Keratinocyte (primary cell): ENCODE measurements at regions not wholly inside any gene's neighbourhood (a gene's known extent, or its start where the extent isn't known, plus 50 kb on each side); places are given as distances from the start of the nearest gene placed in this dataset.

Experiments
- DNase-seq: peaks from one replicate; pipeline ENCODE4 v3.0.0-alpha.2; 2011; ENCODE audit warnings: low read depth, missing footprints, low spot score
- FAIRE-seq: peaks from 2 replicates; lab custom pipeline; 2011; peaks lifted over from hg19 to GRCh38; lab: Jason Lieb, UNC
- H2AFZ ChIP-seq: 2 replicates; pipeline ENCODE4 v1.6.0; 2012; ENCODE audit warnings: low read length, control low read depth, inconsistent platforms; ENCODE audit not compliant: control insufficient read depth
- H3K27ac ChIP-seq: 2 replicates; pipeline ENCODE4 v1.5.1; 2011; ENCODE audit warnings: low read length; ENCODE audit not compliant: control insufficient read depth, insufficient read depth
- H3K27me3 ChIP-seq: 3 replicates; pipeline ENCODE4 v1.6.0; 2011; ENCODE audit warnings: low read length; ENCODE audit not compliant: control insufficient read depth, insufficient read depth; ENCODE audit errors: extremely low read depth
- H3K36me3 ChIP-seq, 2 experiments: 2 replicates in 1 of 2; 3 replicates in 1 of 2; pipeline ENCODE4 v1.5.1; 2011; ENCODE audit warnings: low read length in 2 of 2, mild to moderate bottlenecking in 1 of 2; ENCODE audit not compliant: control insufficient read depth in 2 of 2, insufficient read depth in 2 of 2; ENCODE audit errors: extremely low read depth in 1 of 2
- H3K4me1 ChIP-seq: 3 replicates; pipeline ENCODE4 v1.5.1; 2011; ENCODE audit warnings: low read length; ENCODE audit not compliant: control insufficient read depth, insufficient read depth; ENCODE audit errors: extremely low read depth
- H3K4me2 ChIP-seq: 3 replicates; pipeline ENCODE4 v1.6.0; 2011; ENCODE audit warnings: low read depth, low read length; ENCODE audit not compliant: control insufficient read depth, insufficient read depth; ENCODE audit errors: extremely low read depth
- H3K4me3 ChIP-seq, 3 experiments: fragments of 200-600 bp in 1 of 3; sonication (generic) in 1 of 3; 2 replicates in 2 of 3; 3 replicates in 1 of 3; pipeline ENCODE4 v1.5.1; 2011 to 2016; ENCODE audit warnings: low read length in 3 of 3, mild to moderate bottlenecking in 3 of 3, control low read depth in 2 of 3, inconsistent platforms in 1 of 3, low read depth in 1 of 3, mixed read lengths in 1 of 3, mixed run types in 1 of 3, moderate library complexity in 1 of 3; ENCODE audit not compliant: control insufficient read depth in 2 of 3, insufficient read depth in 2 of 3; ENCODE audit errors: extremely low read depth in 1 of 3
- H3K79me2 ChIP-seq: 2 replicates; pipeline ENCODE4 v1.6.0; 2012; ENCODE audit warnings: low read length; ENCODE audit not compliant: control insufficient read depth, insufficient read depth
- H3K9ac ChIP-seq: 3 replicates; pipeline ENCODE4 v1.6.0; 2011; ENCODE audit warnings: low read length; ENCODE audit not compliant: control insufficient read depth, insufficient read depth; ENCODE audit errors: extremely low read depth
- H3K9me1 ChIP-seq: 3 replicates; pipeline ENCODE4 v1.6.0; 2011; ENCODE audit warnings: low read length; ENCODE audit not compliant: control insufficient read depth, insufficient read depth; ENCODE audit errors: extremely low read depth
- H3K9me3 ChIP-seq: 2 replicates; pipeline ENCODE4 v1.5.1; 2012; ENCODE audit warnings: low read depth, low read length; ENCODE audit not compliant: control insufficient read depth
- H4K20me1 ChIP-seq: 3 replicates; pipeline ENCODE4 v1.6.0; 2011; ENCODE audit warnings: low read length; ENCODE audit not compliant: control insufficient read depth, insufficient read depth; ENCODE audit errors: extremely low read depth
- CTCF ChIP-seq, 3 experiments: IDR thresholded peaks in 1 of 3; conservative IDR thresholded peaks in 1 of 3; optimal IDR thresholded peaks in 1 of 3; 2 replicates in 2 of 3; 3 replicates in 1 of 3; pipeline versions ENCODE3 to v1.5.1; 2011; ENCODE audit warnings: low read length in 3 of 3, mild to moderate bottlenecking in 3 of 3, moderate library complexity in 2 of 3, control low read depth in 1 of 3, inconsistent platforms in 1 of 3; ENCODE audit not compliant: insufficient read depth in 2 of 3; ENCODE audit errors: extremely low read depth in 1 of 3
- EZH2 ChIP-seq: IDR thresholded peaks from one replicate; pipeline ENCODE4 v1.6.1; 2012; ENCODE audit warnings: inconsistent platforms, mild to moderate bottlenecking, low read length, moderate library complexity
- dilution Hi-C: fragments of 300-500 bp; cut with MboI; formaldehyde crosslinking; loops from one replicate; pipeline ENCODE4 v1.7.0; 2020; ENCODE audit warnings: low sequenced_read_pairs; ENCODE audit not compliant: extremely low pct_ligation_motif_present

DNA sequence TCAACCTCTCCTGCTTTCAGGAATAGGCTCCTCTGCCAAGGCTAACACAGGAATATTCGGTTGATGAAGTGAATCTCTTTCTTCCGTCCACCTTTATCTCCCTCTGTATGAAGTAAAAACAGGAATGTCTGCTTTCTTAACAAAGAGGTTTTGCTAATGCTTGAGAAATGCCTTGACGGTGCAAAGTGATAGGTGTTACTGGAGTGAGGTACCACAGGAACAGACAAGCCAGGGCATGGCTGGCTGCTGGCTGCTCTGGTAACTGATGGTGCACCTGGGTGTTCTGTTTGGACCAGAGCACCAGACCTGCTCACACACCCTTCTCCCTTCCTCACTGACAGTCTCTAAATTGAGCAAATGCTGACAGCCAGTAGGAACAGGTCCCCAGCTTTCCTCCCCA lies 174.0 kb upstream of the FBXL4 start:
- Histone ChIP-seq H3K4me3 (no peak overlapping the region), H3K9ac (no peak overlapping the region), H3K36me3 (no peaks in the 10 kb centered on the region), H2AFZ (no peak overlapping the region), H4K20me1 (no peaks in the 10 kb centered on the region), H3K9me1 (no peaks in the 10 kb centered on the region), H3K27ac (no peak overlapping the region), H3K79me2 (no peaks in the 10 kb centered on the region), H3K4me2 (no peak overlapping the region), H3K9me3 (no peaks in the 10 kb centered on the region), H3K27me3 (peaks cover 3% of the 10 kb centered on the region), H3K4me1 (peaks cover 5% of the 10 kb centered on the region)
- FAIRE-seq (peak; percentile 55), DNase-seq (no peak)
- TF ChIP-seq CTCF (optimal IDR thresholded peaks at IDR 0.05 in 1 of 3, IDR thresholded peaks at IDR 0.05 in 1 of 3, conservative IDR thresholded peaks at IDR 0.05 in 1 of 3; ENCODE audit: extremely low read depth in 1 of 3, insufficient read depth in 2 of 3, low read length in 3 of 3) (no peak), EZH2 (no peak)
- dilution Hi-C loops, result no loop called here

- no peaks in the 10 kb centered on the region for H3K79me2 ChIP-seq
- peaks cover 3% of the 10 kb centered on the region for H3K27me3 ChIP-seq
- H4K20me1 ChIP-seq, result no peaks in the 10 kb centered on the region
- H3K9me3 ChIP-seq, result no peaks in the 10 kb centered on the region
- peaks cover 5% of the 10 kb centered on the region for H3K4me1 ChIP-seq
- no peak overlapping the region for H3K4me3 ChIP-seq
- no peak overlapping the region for H3K4me2 ChIP-seq
- H3K9ac ChIP-seq, result no peak overlapping the region
- FAIRE-seq, result no peak
- no peak overlapping the region for H2AFZ ChIP-seq
- no peaks in the 10 kb centered on the region for H3K9me1 ChIP-seq
- TF ChIP-seq EZH2, result no peak
- TF ChIP-seq CTCF (optimal IDR thresholded peaks at IDR 0.05 in 1 of 3, IDR thresholded peaks at IDR 0.05 in 1 of 3, conservative IDR thresholded peaks at IDR 0.05 in 1 of 3; ENCODE audit: extremely low read depth in 1 of 3, insufficient read depth in 2 of 3, low read length in 3 of 3), result no peak
- dilution Hi-C loops, result no loop called here
- H3K27ac ChIP-seq, result no peak overlapping the region
- no peak for DNase-seq
- no peaks in the 10 kb centered on the region for H3K36me3 ChIP-seq
These were observed 172.9 kb upstream of the FBXL4 start for GRCh38 chr6:99120641-99121040.
